NCI-H2196 treated with DMSO at 0.1 percent for 48 hours (cell line): ENCODE measurements at regions not wholly inside any gene's neighbourhood (a gene's known extent, or its start where the extent isn't known, plus 50 kb on each side); places are given as distances from the start of the nearest gene placed in this dataset.
"Not testable (repeated sequence)": the region's sequence is repeated elsewhere in the genome, so short reads cannot be mapped to it uniquely, and the experiment has no call there.

ENCODE experiments used
- DNase-seq: peaks from one replicate; lab custom pipeline; 2025; ENCODE audit not compliant: unreplicated experiment; lab: John Stamatoyannopoulos, UW

DNA sequence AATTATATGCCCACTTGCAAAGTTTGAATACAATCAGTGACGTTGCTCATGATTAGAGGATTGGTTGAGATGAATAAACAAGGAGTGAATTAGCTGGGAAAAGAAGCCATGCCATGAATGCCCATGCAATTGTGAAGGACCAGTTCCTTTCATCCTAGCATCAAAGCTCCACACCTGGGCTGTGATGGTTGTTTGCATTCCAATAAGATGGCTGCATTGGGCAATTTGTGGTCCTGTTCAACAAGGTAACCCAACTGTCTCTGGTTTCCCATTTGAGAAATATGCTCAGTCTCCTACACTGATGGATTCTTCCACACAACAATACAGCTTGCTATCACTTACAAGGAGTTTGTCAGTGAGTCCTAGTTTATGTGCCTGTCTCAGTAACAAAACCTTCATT, 550.2 kb downstream of the STK39 start:
- no peak for DNase-seq

DNA sequence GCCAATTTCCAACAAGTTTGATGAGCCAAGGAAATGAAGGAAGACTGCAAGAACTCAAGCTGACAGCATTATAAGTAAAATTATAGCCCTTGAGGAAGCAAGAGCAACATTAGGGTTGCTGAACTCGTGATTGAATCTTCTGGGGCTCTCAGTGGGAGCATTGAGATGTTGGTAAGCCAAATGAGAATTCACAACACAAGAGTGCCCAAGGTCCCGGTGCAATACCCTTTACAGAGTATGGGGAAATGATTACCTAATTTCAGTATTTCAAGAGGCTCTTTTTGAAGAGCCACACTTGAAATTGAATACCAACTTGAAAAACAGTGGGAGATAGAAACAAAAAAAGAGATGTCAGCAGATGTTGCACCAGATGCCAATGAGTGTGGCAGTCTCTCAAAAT, 554.5 kb downstream of the STK39 start:
- no peak for DNase-seq

- DNase-seq: no peak
These were observed 555.2 kb downstream of the STK39 start for GRCh38 chr2:167692191-167692590.

GRCh38 chr2:167689444-167689843, 558.0 kb downstream of the STK39 start:
- DNase-seq: no peak

DNA sequence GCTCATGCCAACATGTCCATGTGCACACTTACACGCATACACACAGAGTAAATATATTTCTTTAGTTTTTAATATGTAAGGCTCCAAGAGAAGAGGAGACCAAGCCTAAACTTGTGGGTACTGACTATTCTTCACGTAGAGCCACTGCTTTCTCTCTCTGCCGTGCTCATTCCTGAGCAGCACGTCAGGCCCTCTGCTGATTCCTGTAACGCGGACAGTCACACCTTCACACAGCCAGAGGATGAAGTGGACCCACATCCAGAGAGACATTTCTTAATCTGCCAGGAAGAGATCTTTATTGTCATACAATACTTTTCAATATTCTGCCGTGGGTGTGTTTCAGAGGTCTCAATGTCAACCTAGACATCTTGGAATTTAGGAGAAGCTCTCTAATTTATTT, 560.7 kb downstream of the STK39 start:
- DNase-seq: no peak

DNA sequence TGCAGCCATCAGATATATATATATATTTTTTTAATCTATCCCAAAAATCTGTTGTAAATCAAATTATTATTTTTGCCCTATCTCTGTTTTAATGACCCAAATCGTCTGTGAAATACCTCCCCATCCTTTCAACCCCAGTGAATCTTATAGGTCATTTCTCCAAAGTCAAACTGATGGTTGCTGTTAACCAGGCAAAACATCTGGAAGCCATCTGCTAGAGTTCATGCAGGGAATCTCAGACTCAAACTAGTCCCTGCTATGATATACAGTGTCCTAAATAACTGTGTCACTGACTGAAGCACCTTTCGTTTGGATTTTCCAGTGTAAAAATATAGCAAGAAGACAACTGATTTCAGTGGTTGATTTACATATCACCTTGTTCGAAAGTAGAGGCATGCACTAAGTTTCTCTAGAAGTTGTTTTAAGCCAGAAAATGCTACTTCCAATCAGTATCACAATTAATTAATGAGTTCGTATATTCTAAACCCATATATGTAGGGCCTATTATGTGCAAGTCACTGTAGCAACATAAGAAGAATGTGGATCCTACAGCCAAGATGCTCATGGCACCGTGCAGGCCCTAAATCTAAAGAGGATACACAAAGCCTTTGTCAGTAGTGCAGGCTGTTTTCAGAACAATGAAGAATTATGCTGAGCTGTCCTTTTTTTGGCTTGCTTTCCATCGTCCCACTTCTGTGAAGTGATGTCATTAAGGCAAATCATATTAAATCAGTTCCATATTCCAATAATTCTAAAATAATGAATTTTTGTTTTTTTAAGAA, 566.0 kb downstream of the STK39 start:
- DNase-seq: no peak

DNA sequence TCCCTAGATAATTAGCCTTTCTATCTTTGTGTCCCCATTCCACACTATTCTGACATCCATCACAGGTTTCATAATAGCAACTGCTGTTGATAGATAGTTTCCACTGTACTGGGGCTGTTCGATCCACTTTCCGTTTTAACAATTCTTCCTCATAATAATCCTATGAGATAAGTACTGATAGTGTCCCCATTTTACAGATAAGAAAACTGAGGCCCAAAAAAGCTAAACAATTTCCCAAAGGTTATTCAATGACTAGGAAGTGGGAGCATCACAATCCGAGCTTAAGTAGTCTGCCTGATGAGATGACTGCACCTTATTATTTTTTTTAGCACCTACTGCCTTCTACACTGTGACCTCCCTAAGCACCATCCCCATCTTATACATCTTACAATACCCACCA, 569.2 kb downstream of the STK39 start:
- DNase-seq: no peak

- DNase-seq: no peak
These were observed 571.5 kb downstream of the STK39 start for GRCh38 chr2:167675906-167676305.

GRCh38 chr2:167670588-167670987, 576.8 kb downstream of the STK39 start:
- DNase-seq: no peak

- DNase-seq: no peak
These were observed 594.3 kb downstream of the STK39 start for GRCh38 chr2:167653131-167653530.

GRCh38 chr2:167652401-167652800, 595.0 kb downstream of the STK39 start:
- no peak for DNase-seq

GRCh38 chr2:167651406-167652151, 595.8 kb downstream of the STK39 start:
- DNase-seq: no peak

- DNase-seq: no peak
These were observed 600.8 kb downstream of the STK39 start for GRCh38 chr2:167646557-167646956.

- no peak for DNase-seq
These were observed 607.3 kb downstream of the STK39 start for GRCh38 chr2:167640096-167640495.

DNA sequence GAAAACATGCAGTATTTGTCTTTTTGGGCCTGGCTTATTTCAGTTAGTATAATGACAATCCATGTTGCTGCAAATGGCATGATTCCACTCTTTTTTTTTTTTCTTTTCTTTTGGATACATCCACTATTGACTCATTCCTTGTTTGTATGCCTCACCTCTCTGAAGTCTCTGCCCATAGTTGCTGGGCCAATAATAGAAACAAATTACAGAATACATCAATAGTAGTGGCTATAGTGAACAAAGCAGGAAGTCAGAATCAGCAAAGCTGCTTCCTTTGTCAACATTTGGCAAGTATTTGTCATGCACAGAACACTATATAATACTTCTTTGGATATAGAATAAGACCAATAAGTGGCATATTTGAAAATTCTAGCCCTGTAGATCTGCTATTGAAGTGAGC, 609.7 kb downstream of the STK39 start:
- no peak for DNase-seq

DNA sequence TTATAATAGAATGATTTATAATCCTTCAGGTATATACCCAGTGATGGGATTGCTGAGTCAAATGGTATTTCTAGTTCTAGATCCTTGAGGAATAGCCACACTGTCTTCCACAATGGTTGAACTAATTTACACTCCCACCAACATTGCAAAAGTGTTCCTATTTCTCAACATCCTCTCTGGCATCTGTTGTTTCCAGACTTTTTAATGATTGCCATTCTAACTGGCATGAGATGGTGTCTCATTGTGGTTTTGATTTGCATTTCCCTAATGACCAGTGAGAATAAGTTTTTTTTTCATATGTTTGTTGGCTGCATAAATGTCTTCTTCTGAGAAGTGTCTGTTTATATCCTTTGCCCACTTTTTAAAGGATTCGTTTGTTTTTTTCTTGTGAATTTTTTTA, 615.1 kb downstream of the STK39 start:
- not testable (repeated sequence) for DNase-seq

- no peak for DNase-seq
These were observed 620.4 kb downstream of the STK39 start for GRCh38 chr2:167626961-167627360.

- no peak for DNase-seq
These were observed 621.1 kb downstream of the STK39 start for GRCh38 chr2:167626301-167626700.

DNA sequence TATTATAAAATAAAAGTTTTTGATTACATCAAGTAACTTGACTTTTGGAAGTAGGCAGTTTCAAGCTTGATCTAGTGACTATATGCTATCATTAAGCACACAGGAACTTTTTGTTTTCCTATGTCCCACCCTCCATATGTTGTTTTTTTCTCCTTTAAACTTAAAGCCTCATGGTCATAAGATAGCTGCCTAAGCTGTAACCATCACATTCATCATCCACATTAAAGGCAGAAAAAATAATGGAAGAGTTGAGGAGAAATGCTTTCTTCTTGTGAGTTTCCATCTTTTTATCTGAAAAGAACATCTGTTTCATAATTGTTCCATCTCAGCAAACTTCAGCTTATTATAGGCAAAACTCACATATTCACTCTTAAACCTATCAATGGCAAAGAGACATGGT, 630.4 kb downstream of the STK39 start:
- DNase-seq: no peak

GRCh38 chr2:167613471-167613870, 633.9 kb downstream of the STK39 start:
- DNase-seq: no peak

DNA sequence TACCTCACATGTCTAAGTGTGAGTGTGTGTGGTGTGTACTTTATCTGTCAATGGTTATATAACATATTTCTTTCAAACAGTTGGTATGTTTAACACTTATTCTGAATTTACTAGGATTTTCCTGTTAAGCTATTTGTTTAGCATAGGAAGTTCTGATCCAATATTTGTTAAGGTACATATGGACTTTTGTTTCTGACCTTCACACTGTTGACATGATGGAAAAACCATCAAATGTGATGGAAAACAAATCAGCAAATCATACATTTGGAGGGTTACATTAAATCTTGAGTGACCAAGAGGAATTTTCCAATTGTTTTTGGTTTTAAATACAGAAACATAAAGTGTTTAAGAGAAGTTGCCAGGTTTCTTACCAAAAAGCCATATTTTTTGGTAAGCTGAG, 638.9 kb downstream of the STK39 start:
- no peak for DNase-seq

DNA sequence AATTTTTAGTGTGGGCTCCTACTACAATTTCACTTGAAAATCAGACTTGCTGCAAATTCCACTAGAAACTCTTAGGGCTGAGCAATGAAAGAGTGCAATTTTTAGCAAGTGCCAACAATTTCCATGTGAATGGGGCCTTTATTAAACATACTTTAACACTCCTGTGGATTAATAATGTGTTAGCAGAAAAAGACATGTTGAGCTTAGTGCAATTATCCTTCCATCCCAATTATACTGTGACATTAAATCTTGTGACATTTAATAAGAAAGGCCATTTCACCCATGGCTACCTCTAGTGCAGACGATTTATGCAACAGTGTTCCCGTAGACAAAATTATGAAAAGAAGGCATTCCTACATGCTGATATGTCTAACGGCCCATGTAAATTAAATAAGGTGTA, 639.7 kb downstream of the STK39 start:
- no peak for DNase-seq

- no peak for DNase-seq
These were observed 640.2 kb downstream of the STK39 start for GRCh38 chr2:167607211-167607610.
